GM12878 (cell line): ENCODE measurements at regions not wholly inside any gene's neighbourhood (a gene's known extent, or its start where the extent isn't known, plus 50 kb on each side); places are given as distances from the start of the nearest gene placed in this dataset.

ENCODE experiments used
- RAD21 ChIP-seq: IDR thresholded peaks from 2 replicates; pipeline ENCODE4 v1.6.1; 2011; ENCODE audit warnings: mild to moderate bottlenecking, low read depth, low read length, moderate library complexity; ENCODE audit not compliant: insufficient read depth
- STAT1 ChIP-seq: fragments of 450-650 bp; conservative IDR thresholded peaks from 2 replicates; pipeline ENCODE4 v1.6.1; 2014; ENCODE audit warnings: antibody characterized with exemption, mild to moderate bottlenecking
- YY1 ChIP-seq: IDR thresholded peaks from 2 replicates; pipeline ENCODE4 v1.6.1; 2011; ENCODE audit warnings: low read depth, mild to moderate bottlenecking, low read length
- ZSCAN29 ChIP-seq: fragments of 450-650 bp; IDR thresholded peaks from 2 replicates; pipeline ENCODE4 v1.6.1; 2017; ENCODE audit warnings: mild to moderate bottlenecking, moderate library complexity
- TF ChIP-seq, protein P1 (sequence below), 3 experiments: IDR thresholded peaks in 2 of 3; conservative IDR thresholded peaks in 1 of 3; 2 replicates each; pipeline ENCODE4 v1.5.1; 2011; ENCODE audit warnings: low read depth in 3 of 3, low read length in 3 of 3, mild to moderate bottlenecking in 3 of 3, control low read depth in 2 of 3, moderate library complexity in 2 of 3, inconsistent platforms in 1 of 3, mixed read lengths in 1 of 3; ENCODE audit not compliant: control insufficient read depth in 2 of 3, insufficient read depth in 1 of 3; ENCODE audit errors: extremely low read depth in 1 of 3
- TF ChIP-seq, protein P2 (sequence below): fragments of 450-650 bp; formaldehyde crosslinking; IDR thresholded peaks from 2 replicates; pipeline ENCODE4 v1.4.0; 2020; ENCODE audit warnings: mild to moderate bottlenecking, moderate library complexity
- TF ChIP-seq, protein P3 (sequence below): fragments of 450-650 bp; IDR thresholded peaks from 2 replicates; pipeline ENCODE4 v1.6.1; 2014; ENCODE audit warnings: mild to moderate bottlenecking
- TF ChIP-seq, protein P4 (sequence below): IDR thresholded peaks from 2 replicates; pipeline ENCODE4 v1.6.1; 2012; ENCODE audit warnings: low read depth, low read length, improper control_type of control experiment
- TF ChIP-seq, protein P5 (sequence below): fragments of 450-650 bp; formaldehyde crosslinking; IDR thresholded peaks from 2 replicates; pipeline ENCODE4 v1.5.0; 2022; ENCODE audit warnings: mild to moderate bottlenecking, missing genetic modification characterization

DNA sequence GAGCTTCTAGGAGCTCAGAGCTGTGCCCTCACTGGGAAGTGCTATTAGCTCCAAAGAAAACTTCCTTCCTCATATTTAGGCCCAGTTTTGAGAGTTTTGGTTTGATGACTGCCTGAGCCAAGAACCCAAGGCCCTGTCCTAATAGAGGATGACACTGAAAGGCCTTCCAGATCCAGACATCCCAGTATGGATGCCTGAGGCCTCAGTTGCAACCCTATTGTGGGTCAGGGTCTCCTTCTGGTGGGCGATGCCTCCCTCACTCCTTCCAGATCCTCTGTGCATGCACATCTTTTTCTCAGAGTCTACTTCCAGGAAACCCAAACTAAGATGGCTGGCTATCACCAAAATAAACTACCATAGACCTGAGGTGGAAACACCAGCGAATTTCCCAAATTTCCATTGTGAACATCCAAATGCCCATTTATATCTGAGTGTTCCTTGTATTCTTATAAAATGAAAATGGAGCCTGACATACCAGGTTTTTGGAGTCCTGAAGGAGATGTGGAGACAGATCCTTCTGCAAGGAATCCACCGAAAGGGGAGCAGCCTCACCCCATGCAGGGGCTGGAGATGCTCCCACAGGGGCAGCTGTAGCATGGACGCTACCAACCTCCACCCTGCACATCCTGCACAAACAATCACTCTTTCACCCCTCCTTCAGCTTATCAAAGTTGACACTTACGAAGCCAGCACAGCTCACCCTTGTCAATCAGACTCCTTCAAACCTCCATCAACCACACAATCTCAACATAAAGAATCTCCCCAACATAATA, 61.1 kb downstream of the GGTLC2 start:
- TF ChIP-seq STAT1: no peak
- TF ChIP-seq, protein P1, sequence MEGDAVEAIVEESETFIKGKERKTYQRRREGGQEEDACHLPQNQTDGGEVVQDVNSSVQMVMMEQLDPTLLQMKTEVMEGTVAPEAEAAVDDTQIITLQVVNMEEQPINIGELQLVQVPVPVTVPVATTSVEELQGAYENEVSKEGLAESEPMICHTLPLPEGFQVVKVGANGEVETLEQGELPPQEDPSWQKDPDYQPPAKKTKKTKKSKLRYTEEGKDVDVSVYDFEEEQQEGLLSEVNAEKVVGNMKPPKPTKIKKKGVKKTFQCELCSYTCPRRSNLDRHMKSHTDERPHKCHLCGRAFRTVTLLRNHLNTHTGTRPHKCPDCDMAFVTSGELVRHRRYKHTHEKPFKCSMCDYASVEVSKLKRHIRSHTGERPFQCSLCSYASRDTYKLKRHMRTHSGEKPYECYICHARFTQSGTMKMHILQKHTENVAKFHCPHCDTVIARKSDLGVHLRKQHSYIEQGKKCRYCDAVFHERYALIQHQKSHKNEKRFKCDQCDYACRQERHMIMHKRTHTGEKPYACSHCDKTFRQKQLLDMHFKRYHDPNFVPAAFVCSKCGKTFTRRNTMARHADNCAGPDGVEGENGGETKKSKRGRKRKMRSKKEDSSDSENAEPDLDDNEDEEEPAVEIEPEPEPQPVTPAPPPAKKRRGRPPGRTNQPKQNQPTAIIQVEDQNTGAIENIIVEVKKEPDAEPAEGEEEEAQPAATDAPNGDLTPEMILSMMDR (IDR thresholded peaks at IDR 0.05 in 2 of 3, conservative IDR thresholded peaks at IDR 0.05 in 1 of 3; ENCODE audit: control insufficient read depth in 2 of 3, extremely low read depth in 1 of 3, insufficient read depth in 1 of 3, low read depth in 3 of 3, low read length in 3 of 3): no peak
- TF ChIP-seq, protein P2, sequence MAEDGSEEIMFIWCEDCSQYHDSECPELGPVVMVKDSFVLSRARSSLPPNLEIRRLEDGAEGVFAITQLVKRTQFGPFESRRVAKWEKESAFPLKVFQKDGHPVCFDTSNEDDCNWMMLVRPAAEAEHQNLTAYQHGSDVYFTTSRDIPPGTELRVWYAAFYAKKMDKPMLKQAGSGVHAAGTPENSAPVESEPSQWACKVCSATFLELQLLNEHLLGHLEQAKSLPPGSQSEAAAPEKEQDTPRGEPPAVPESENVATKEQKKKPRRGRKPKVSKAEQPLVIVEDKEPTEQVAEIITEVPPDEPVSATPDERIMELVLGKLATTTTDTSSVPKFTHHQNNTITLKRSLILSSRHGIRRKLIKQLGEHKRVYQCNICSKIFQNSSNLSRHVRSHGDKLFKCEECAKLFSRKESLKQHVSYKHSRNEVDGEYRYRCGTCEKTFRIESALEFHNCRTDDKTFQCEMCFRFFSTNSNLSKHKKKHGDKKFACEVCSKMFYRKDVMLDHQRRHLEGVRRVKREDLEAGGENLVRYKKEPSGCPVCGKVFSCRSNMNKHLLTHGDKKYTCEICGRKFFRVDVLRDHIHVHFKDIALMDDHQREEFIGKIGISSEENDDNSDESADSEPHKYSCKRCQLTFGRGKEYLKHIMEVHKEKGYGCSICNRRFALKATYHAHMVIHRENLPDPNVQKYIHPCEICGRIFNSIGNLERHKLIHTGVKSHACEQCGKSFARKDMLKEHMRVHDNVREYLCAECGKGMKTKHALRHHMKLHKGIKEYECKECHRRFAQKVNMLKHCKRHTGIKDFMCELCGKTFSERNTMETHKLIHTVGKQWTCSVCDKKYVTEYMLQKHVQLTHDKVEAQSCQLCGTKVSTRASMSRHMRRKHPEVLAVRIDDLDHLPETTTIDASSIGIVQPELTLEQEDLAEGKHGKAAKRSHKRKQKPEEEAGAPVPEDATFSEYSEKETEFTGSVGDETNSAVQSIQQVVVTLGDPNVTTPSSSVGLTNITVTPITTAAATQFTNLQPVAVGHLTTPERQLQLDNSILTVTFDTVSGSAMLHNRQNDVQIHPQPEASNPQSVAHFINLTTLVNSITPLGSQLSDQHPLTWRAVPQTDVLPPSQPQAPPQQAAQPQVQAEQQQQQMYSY: no peak
- TF ChIP-seq, protein P3, sequence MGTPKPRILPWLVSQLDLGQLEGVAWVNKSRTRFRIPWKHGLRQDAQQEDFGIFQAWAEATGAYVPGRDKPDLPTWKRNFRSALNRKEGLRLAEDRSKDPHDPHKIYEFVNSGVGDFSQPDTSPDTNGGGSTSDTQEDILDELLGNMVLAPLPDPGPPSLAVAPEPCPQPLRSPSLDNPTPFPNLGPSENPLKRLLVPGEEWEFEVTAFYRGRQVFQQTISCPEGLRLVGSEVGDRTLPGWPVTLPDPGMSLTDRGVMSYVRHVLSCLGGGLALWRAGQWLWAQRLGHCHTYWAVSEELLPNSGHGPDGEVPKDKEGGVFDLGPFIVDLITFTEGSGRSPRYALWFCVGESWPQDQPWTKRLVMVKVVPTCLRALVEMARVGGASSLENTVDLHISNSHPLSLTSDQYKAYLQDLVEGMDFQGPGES: no peak
- no peak for TF ChIP-seq ZSCAN29
- TF ChIP-seq, protein P4, sequence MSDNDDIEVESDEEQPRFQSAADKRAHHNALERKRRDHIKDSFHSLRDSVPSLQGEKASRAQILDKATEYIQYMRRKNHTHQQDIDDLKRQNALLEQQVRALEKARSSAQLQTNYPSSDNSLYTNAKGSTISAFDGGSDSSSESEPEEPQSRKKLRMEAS: no peak
- TF ChIP-seq, protein P5, sequence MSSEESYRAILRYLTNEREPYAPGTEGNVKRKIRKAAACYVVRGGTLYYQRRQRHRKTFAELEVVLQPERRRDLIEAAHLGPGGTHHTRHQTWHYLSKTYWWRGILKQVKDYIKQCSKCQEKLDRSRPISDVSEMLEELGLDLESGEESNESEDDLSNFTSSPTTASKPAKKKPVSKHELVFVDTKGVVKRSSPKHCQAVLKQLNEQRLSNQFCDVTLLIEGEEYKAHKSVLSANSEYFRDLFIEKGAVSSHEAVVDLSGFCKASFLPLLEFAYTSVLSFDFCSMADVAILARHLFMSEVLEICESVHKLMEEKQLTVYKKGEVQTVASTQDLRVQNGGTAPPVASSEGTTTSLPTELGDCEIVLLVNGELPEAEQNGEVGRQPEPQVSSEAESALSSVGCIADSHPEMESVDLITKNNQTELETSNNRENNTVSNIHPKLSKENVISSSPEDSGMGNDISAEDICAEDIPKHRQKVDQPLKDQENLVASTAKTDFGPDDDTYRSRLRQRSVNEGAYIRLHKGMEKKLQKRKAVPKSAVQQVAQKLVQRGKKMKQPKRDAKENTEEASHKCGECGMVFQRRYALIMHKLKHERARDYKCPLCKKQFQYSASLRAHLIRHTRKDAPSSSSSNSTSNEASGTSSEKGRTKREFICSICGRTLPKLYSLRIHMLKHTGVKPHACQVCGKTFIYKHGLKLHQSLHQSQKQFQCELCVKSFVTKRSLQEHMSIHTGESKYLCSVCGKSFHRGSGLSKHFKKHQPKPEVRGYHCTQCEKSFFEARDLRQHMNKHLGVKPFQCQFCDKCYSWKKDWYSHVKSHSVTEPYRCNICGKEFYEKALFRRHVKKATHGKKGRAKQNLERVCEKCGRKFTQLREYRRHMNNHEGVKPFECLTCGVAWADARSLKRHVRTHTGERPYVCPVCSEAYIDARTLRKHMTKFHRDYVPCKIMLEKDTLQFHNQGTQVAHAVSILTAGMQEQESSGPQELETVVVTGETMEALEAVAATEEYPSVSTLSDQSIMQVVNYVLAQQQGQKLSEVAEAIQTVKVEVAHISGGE (CRISPR knock-in tag): no peak
- TF ChIP-seq YY1: no peak
- TF ChIP-seq RAD21: no peak
